Glutamatergic neuron (in vitro differentiated cells): ENCODE measurements at regions not wholly inside any gene's neighbourhood (a gene's known extent, or its start where the extent isn't known, plus 50 kb on each side); places are given as distances from the start of the nearest gene placed in this dataset.

Source experiments
- DNase-seq: peaks from one replicate; pipeline ENCODE4 v3.0.0; 2022
- H3K27ac Mint-ChIP-seq: one replicate; pipeline ENCODE4 v1.8.0; 2020; ENCODE audit warnings: mild to moderate bottlenecking, mixed read lengths, inconsistent platforms; ENCODE audit not compliant: unreplicated experiment
- H3K27me3 Mint-ChIP-seq: one replicate; pipeline ENCODE4 v1.8.0; 2020; ENCODE audit warnings: mild to moderate bottlenecking, moderate library complexity, mixed read lengths, inconsistent platforms; ENCODE audit not compliant: unreplicated experiment
- H3K36me3 Mint-ChIP-seq: one replicate; pipeline ENCODE4 v1.8.0; 2020; ENCODE audit warnings: mild to moderate bottlenecking, mixed read lengths, inconsistent platforms; ENCODE audit not compliant: unreplicated experiment
- H3K4me1 Mint-ChIP-seq: one replicate; pipeline ENCODE4 v1.8.0; 2020; ENCODE audit warnings: mild to moderate bottlenecking, low read depth, mixed read lengths, inconsistent platforms; ENCODE audit not compliant: unreplicated experiment
- H3K4me3 Mint-ChIP-seq: one replicate; pipeline ENCODE4 v1.8.0; 2020; ENCODE audit warnings: mild to moderate bottlenecking, mixed read lengths, inconsistent platforms; ENCODE audit not compliant: unreplicated experiment
- H3K9me3 Mint-ChIP-seq: one replicate; pipeline ENCODE4 v1.8.0; 2020; ENCODE audit warnings: mild to moderate bottlenecking, moderate library complexity, mixed read lengths, inconsistent platforms; ENCODE audit not compliant: unreplicated experiment
- CTCF ChIP-seq: fragments of 200-600 bp; sonication (generic); IDR thresholded peaks from one replicate; pipeline ENCODE4 v1.5.0; 2021; ENCODE audit not compliant: partially characterized antibody, unreplicated experiment

GRCh38 chr2:126825316-126825715, 73.4 kb upstream of the TEX51 start:
- no peaks in the 10 kb centered on the region for H3K4me1 Mint-ChIP-seq
- no peak overlapping the region for H3K27ac Mint-ChIP-seq
- TF ChIP-seq CTCF = no peak
- DNase-seq = no peak
- H3K4me3 Mint-ChIP-seq = no peak overlapping the region
- H3K9me3 Mint-ChIP-seq = peaks cover 2% of the 10 kb centered on the region
- no peaks in the 10 kb centered on the region for H3K36me3 Mint-ChIP-seq
- no peaks in the 10 kb centered on the region for H3K27me3 Mint-ChIP-seq

GRCh38 chr2:126826491-126826890, 72.2 kb upstream of the TEX51 start:
- TF ChIP-seq CTCF = no peak
- no peak overlapping the region for H3K4me3 Mint-ChIP-seq
- DNase-seq = no peak

GRCh38 chr2:126827371-126827770, 71.3 kb upstream of the TEX51 start:
- no peak for DNase-seq
- no peak overlapping the region for H3K4me3 Mint-ChIP-seq
- peaks cover 2% of the 10 kb centered on the region for H3K9me3 Mint-ChIP-seq
- no peaks in the 10 kb centered on the region for H3K27me3 Mint-ChIP-seq
- H3K27ac Mint-ChIP-seq = no peak overlapping the region
- no peaks in the 10 kb centered on the region for H3K4me1 Mint-ChIP-seq
- no peaks in the 10 kb centered on the region for H3K36me3 Mint-ChIP-seq
- no peak for TF ChIP-seq CTCF

More at GRCh38 chr2:126826491-126826890, 72.2 kb upstream of the TEX51 start:
- H3K27ac Mint-ChIP-seq = no peak overlapping the region
- H3K36me3 Mint-ChIP-seq = no peaks in the 10 kb centered on the region
- H3K9me3 Mint-ChIP-seq = peaks cover 2% of the 10 kb centered on the region
- H3K4me1 Mint-ChIP-seq = no peaks in the 10 kb centered on the region
- H3K27me3 Mint-ChIP-seq = no peaks in the 10 kb centered on the region

DNA sequence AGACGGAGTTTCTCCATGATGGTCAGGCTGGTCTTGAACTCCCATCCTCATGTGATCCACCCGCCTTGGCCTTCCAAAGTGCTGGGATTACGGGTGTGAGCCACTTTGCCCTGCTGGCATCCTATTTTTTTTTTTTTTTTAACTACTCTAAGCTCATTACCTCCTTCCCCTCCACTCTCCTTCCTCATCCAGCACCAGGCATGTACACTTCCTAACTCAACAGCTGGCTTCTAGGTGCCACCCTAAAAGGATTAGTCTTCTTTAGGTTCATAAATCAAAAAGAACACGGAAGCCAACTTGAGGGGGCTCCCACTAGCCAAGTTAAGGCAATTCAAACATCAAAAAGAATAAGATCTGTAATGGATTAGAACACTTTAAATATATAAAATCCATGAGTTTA, 70.6 kb upstream of the TEX51 start:
- no peak for TF ChIP-seq CTCF
- no peak overlapping the region for H3K27ac Mint-ChIP-seq
- no peaks in the 10 kb centered on the region for H3K27me3 Mint-ChIP-seq
- no peak overlapping the region for H3K4me3 Mint-ChIP-seq
- peaks cover 2% of the 10 kb centered on the region for H3K9me3 Mint-ChIP-seq
- no peaks in the 10 kb centered on the region for H3K36me3 Mint-ChIP-seq
- no peak for DNase-seq
- H3K4me1 Mint-ChIP-seq = no peaks in the 10 kb centered on the region

DNA sequence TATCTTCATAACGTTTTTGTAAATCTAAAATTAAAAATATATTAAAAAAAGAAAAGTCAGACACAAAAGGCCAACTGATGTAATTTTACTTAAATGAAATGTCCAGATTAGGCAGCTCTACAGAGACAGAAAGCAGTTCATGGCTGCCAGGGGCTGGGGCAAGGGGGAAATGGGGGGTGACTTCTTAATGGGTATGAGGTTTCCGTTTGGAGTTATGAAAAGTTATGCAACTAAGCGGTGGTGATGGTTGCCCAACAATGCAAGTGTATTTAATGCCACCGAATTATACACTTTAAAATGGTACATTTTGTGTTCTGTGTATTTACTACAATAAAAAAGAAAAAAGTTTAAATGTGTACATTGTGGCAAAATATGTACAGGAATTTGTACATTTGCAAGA, 70.2 kb upstream of the TEX51 start:
- Mint-ChIP-seq H3K4me1 (no peaks in the 10 kb centered on the region), H3K36me3 (no peaks in the 10 kb centered on the region)
- no peak for TF ChIP-seq CTCF

More for the DNA sequence above, 70.2 kb upstream of the TEX51 start:
- Mint-ChIP-seq H3K9me3 (peaks cover 2% of the 10 kb centered on the region), H3K4me3 (no peak overlapping the region), H3K27ac (no peak overlapping the region), H3K27me3 (no peaks in the 10 kb centered on the region)
- DNase-seq = no peak
